Gastrocnemius medialis (tissue), 4 donors: ENCODE measurements at regions not wholly inside any gene's neighbourhood (a gene's known extent, or its start where the extent isn't known, plus 50 kb on each side); places are given as distances from the start of the nearest gene placed in this dataset.

ENCODE experiments used
- CTCF ChIP-seq, 5 experiments: fragments of 450-650 bp in 3 of 5; fragments of 200-600 bp in 2 of 5; sonication (generic) in 2 of 5; IDR thresholded peaks in 4 of 5; conservative IDR thresholded peaks in 1 of 5; 1 replicate in 4 of 5; 2 replicates in 1 of 5; pipeline ENCODE4 v1.5.1; 2016 to 2019; ENCODE audit warnings: antibody characterized with exemption in 5 of 5, mild to moderate bottlenecking in 3 of 5, moderate library complexity in 3 of 5
- POLR2A ChIP-seq, 2 donors: fragments of 450-650 bp; IDR thresholded peaks; one replicate each; pipeline ENCODE4 v1.6.1; 2017; ENCODE audit warnings: antibody characterized with exemption in 2 of 2, mild to moderate bottlenecking in 2 of 2, moderate library complexity in 2 of 2

GRCh38 chr4:54967289-54967688 lies 158.1 kb downstream of the KDR start:
- no peak for TF ChIP-seq CTCF (IDR thresholded peaks at IDR 0.05 in 4 of 5, conservative IDR thresholded peaks at IDR 0.05 in 1 of 5)
- TF ChIP-seq POLR2A (IDR thresholded peaks at IDR 0.05), result no peak
